HG02571 (cell line): ENCODE measurements at regions not wholly inside any gene's neighbourhood (a gene's known extent, or its start where the extent isn't known, plus 50 kb on each side); places are given as distances from the start of the nearest gene placed in this dataset.

ENCODE experiments used
- ATAC-seq: cut with Tn5 transposase; IDR thresholded peaks from one replicate; pipeline ENCODE4 v1.9.1; 2021; ENCODE audit warnings: mild to moderate bottlenecking, moderate library complexity; ENCODE audit not compliant: unreplicated experiment

DNA sequence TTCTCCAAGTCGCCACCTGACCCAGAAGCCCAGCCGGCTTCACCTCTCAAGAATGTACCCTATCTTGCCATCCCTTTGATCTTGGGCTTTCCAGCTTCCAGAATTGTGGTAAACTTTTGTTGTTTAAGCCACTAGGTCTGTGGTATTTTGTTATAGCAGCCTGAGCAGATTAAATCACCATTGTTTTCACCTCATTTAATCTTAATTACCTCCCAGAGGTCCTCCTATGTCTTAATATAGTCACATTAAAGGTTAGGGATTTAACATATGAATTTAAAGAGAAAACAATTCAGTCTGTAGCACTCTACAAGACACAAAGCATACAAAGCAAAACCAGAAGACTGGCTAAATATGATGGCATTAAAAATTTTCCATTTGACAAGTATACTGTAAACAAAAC, 123.4 kb upstream of the CADM2 start:
- no peak for ATAC-seq

DNA sequence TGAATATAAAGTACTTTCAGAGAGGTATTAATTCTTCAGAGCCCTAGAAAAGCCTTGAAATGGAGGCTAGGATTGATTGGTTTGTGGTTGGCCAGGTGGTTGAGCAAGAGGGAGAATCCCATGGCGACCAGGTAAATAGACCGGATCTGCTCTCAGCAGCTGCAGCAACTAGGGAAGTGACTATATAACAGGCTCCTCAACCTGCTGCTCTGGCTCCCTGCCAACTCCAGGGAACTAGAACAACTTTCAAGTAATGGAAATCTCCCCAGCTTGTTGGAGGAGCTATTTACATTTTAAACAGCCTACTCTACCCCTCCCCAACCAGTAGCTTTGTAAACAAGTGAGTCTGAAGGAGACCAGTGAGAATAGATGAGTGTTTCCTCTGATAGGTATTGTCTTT, 121.8 kb upstream of the CADM2 start:
- no peak for ATAC-seq

DNA sequence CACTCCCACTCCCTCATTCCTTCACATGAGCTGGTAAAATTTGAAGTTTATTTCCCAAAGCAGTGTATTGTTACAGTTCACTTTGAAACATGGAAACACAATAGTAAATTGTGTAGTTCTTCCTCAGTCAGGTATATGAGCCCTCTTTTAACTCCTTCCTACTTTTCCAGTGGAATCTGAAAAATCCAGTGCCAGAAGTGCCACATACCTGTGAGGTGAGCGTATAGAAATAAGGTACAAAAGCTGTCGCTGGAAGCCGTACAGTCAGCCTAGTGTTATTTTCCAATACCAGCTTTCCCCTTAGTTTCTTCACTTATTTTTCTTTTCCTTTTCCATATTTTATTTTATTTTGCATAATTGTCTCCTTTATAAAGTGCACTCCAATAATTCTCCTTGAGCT, 81.7 kb upstream of the CADM2 start:
- no peak for ATAC-seq

DNA sequence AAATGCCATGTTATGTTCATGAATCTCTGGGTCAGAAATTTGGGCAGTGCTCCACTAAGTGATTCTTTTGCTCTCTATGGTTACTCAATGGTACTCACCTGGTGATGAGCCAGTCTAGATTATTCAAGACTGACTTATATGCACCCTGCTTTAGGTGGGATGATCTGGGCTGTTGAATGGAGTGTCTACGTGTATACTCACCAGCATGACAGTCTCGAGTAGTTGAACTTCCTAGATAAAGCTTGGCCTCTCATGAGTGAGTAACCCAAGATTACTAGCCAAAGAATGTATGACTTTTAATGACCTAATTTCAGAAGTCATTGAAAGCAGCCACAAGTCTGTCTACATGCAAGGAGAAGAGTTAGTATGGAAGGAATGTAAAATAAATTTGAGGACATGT, 77.5 kb upstream of the CADM2 start:
- ATAC-seq: no peak

DNA sequence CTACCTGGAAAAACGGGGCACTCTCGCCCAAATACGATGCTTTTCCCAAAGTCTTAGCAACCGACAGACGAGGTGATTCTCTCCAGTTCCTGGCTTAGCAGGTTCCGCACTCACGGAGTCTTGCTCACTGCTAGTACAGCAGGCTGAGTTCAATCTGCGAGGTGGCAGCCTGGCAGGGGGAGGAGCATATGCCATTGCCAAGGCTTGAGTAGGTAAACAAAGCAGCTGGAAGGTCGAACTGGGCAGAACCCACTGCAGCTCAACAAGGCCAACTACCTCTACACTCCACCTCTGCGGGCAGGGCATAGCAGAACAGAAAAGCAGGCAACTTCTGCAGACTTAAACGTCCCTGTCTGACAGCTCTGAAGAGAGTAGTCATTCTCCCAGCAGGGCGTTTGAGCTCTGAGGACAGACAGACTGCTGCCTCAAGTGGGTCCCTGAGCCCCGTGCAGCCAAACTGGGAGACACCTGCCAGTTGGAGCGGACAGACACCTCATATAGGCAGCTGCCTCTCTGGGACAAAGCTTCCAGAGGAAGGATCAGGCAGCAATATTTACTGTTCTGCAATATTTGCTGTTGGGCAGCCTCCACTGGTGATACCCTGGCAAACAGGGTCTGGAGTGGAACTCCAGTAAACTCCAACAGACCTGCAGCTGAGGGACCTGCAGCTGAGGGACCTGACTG, 73.4 kb upstream of the CADM2 start:
- no peak for ATAC-seq

DNA sequence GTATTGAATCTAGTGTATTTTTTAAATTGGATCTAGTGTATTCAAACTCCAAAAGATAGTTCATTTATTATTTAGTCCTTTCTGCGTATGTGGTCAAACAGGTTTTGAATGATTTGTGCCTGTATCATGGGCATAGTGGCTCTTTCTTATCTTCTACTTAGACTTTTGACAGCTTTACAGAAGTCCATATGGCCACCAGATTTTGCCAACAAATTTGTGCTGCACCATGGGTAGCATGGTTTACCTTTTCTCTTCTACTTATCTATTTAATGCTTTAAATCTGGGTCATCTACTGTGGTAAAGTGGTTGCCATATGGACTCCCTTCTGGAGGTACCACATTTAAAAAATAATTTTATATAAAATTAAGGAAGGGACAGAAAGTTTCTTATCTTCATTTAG, 66.9 kb upstream of the CADM2 start:
- ATAC-seq: no peak

DNA sequence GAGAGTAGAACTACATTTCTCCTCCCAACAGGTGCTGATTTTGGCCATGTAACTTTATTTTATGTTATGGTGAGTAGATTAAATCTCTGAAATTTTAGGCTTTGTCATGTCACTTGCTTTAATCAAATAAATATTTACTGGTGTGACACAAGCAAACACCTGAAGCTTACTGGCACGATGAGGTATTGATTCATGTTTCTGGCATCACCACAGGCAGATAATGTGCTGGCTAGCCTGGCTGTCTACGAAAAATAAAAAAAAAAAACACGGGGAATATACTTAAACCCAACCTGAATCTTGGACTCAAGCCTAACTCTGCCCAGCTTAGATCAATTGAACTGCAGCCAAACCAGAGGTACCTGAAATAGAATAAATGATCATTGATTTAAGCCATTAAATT, 65.6 kb upstream of the CADM2 start:
- no peak for ATAC-seq

DNA sequence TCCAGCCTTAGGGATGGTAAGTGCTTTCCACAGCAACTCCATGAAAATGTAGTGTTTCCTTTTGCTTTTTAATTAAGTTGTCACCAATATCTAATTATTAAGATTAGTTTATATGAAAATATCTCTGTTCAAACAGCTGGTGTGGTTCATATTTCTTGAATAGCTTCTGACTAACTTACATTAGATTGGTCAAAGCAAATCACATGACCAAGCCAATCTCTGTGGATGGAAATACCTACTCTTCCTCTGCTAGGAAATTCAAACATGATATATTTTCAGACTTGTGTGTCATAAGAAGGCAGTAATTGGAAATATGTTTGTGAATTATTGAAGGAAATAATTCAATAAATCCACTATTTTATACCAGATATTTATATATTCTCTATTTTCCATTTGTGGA, 54.6 kb upstream of the CADM2 start:
- no peak for ATAC-seq

DNA sequence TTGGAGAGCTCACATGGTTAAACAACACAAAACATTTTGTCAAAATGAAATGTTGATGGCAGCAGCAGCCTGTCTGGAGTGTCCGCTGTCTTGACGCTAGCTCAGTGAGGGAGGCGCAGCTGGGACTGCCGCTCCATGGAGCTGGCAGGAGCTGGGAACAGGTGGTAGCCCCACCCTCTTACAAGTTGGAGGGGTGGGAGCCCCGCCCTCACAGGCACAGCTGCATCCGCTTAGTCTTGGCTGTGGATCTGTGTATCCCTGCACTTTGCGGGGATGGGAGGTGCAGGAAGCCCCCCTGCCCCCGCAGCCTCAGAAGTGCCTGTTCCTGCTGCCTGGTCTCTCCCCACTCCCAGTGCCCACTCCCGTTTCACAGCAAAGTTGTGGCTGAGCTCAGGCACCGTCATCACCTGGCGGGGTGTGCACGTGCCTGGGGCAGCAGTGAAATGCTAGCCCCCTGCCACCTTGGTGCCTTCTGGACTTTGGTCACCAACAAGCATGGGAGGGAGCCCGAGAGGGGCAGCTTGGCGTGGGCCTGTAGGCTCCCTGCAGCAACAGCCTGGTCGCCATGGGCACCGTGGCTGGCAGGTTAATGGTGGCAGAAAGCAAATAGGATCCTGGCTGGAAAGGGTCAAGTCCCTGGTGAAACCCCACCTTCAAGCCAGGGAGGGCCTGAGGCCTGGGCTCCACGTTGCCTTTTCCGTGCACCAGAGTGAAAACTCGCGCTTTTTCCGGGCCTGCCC, 53.8 kb upstream of the CADM2 start:
- no peak for ATAC-seq

DNA sequence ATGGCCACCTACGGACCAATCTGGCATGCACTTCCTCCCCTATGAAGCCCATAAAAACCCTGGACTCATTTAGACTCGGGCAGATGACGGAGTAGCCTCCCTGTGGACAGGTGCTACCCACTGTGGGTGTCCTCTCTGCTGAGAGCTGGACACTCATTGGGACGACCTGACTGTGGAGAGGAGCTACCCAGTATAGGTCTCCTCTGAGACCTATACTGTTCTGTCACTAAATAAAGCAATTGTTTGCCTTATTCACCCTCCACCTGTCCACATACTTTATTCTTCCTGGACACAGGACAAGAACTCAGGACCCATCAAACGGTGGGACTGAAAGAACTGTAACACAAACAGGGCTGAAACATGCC, 53.3 kb upstream of the CADM2 start:
- no peak for ATAC-seq

DNA sequence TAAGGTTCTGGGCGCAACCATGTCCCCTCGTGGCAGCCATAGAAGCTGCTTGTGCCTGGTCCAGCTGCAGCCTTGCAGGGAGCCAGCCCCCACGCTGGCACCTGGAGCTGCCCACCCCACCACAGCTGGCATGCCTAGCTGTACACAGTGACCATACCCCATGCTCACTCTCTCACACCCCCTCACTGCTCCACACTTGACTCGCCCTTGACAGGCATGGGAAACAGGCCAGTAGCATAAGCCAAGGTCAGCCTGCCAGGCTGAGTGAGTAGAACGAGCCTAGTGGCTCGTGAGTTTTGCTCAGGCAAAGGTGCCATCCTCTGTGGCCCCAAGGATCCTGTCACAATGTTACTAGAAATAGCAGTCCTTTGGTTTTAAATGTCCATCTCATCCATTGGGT, 52.7 kb upstream of the CADM2 start:
- no peak for ATAC-seq
